GM18861 (cell line): ENCODE measurements at regions not wholly inside any gene's neighbourhood (a gene's known extent, or its start where the extent isn't known, plus 50 kb on each side); places are given as distances from the start of the nearest gene placed in this dataset.

Experiments used
- ATAC-seq: cut with Tn5 transposase; IDR thresholded peaks from one replicate; pipeline ENCODE4 v1.9.1; 2021; ENCODE audit not compliant: unreplicated experiment

DNA sequence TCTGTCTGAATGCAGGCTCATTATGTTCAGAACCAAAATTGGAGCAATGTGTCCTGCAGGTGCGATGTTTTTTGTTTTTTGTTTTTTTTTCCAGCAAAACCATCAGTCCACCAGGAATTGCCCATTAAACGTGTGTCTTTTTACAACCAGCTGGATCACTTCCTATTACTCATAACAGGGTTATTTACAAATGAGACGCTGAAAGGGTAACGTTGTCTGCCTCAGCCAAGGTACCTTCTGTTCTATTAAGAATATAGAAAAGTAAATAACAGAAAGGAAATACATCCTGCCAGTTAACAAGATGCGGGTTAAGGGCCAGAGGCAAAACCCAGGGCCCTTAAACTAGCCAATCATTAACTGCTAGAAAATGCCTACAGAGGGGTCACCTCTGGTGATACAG, 590.4 kb downstream of the TBC1D4 start:
- ATAC-seq: no peak

DNA sequence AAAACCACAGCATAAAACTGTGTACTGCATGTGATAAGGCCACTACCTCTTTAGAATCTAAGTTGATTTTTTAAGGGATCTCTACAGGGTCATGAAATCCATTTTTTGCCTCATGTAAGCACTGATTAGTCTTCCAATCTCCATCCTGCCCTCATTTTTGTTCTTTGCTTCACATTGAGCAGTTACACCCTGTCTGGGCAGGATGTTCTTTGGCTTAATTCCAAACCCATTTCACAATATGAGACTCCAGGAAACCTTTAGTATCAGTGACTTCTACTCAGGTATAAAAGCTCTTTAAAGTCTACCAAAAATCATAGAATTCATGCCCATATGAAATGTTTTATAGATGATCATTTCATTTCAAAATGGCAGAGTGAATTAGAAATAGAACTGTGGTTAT, 592.6 kb downstream of the TBC1D4 start:
- ATAC-seq: no peak

- no peak for ATAC-seq
These were observed 595.5 kb downstream of the TBC1D4 start for GRCh38 chr13:74886502-74886901.

GRCh38 chr13:74883834-74884233, 598.1 kb downstream of the TBC1D4 start:
- ATAC-seq: no peak

DNA sequence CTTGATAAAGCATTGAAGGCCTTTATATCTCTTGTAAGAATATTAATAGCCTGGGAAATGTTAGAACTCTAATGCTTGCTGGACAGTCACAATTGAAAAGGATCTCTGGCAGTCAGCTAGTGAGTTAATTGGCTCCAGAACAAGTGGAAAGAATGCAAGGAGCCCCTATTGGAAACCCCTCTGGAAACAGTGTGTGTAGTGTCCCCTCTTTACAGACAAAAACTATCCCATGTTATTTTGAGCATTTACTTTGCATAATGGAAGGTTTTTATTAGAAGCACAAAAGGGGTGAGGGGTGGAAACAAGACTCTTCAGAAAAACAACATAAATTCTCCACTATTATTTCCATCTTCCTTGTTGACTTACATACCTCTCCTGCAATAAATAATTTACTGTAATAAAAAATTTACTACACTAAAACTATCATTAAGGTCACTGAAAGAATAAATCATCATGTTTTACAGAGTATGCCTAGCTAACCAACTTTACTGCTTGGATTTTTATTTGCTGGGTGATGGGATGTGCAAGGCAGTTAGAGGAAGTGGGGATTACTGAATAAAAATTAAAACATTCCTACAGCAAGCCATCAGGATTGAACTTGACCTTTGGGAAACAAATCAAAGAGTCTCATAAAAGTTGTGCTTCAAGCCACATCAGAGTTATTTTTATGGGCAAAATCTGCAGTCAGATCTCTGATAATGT, 610.4 kb downstream of the TBC1D4 start:
- no peak for ATAC-seq

DNA sequence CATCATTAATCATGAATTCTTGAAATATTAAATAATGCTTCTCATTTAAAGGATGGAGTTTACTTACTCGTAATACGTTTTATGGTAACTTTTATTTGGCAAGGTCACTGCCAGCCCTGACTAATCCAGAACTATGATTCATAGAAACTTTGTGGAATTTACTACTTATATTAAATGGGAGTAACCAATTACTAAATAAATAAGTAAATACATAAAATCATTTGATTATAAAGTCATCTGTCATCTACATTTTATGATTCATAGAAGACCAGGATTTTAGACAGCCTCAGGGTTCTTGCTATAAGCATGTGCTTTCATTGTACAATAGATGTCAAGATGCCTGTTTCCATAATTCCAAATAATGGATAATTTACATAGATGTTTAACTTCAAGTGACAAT, 611.1 kb downstream of the TBC1D4 start:
- no peak for ATAC-seq

- no peak for ATAC-seq
These were observed 612.1 kb downstream of the TBC1D4 start for GRCh38 chr13:74869846-74870245.

DNA sequence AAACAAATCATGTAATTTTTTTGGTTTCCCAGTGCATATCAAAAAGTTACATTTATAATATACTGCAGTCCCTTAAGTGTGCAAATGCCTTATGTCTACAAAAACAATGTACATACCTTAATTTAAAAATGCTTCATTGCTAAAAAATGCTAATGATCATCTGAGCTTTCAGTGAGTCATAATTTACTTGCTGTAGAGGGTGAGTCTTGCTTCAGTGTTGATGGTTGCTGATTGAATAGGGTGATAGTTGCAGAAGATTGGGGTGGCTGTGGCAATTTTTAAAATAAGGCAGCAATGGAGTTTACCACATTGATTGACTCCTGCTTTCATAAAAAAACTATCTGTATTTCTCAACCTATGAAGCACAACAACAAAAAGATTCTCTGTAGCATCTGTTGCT, 613.9 kb downstream of the TBC1D4 start:
- ATAC-seq: no peak

GRCh38 chr13:74867460-74867859, 614.5 kb downstream of the TBC1D4 start:
- peak; percentile 43 for ATAC-seq

- ATAC-seq: no peak
These were observed 615.9 kb downstream of the TBC1D4 start for GRCh38 chr13:74866101-74866500.

DNA sequence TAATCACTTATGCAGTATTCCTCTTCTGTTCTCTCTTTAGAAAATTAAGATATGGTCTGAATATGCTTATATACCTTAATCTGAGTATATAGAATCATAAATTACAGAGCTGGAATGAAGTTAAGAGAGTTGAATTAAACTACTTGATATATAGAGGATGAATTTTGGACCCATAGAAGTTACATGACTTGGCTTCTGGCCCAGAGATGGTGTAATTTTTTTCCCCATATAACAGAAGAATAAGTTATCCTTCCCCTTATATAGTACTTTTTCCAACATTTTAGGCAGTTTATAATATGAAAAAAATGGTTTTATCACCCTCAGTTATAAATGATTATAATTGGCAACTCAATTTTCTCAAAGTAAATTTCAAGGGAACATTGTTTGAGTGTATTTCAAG, 616.3 kb downstream of the TBC1D4 start:
- no peak for ATAC-seq

- ATAC-seq: no peak
These were observed 621.2 kb downstream of the TBC1D4 start for GRCh38 chr13:74860789-74861188.

DNA sequence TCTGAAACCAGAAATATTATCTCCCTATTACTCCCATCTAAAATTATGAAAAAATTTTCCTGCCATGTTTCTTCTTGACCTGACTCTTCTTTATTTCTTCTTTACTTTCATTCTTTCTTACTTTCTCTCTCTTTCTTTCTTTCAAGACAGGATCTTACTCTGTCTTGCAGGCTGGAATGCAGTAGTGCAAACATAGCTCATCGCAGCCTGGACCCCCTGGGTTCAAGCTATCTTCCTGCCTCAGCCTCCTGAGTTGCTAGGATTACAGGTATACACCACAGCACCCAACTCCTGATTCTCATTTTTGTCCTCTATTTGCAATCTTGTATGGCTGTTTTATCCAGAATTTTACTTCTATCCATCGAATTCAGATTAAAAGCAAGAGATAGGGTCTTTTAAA, 631.1 kb downstream of the TBC1D4 start:
- no peak for ATAC-seq

- no peak for ATAC-seq
These were observed 634.0 kb downstream of the TBC1D4 start for GRCh38 chr13:74847966-74848365.

- ATAC-seq: no peak
These were observed 636.2 kb downstream of the TBC1D4 start for GRCh38 chr13:74845806-74846205.

DNA sequence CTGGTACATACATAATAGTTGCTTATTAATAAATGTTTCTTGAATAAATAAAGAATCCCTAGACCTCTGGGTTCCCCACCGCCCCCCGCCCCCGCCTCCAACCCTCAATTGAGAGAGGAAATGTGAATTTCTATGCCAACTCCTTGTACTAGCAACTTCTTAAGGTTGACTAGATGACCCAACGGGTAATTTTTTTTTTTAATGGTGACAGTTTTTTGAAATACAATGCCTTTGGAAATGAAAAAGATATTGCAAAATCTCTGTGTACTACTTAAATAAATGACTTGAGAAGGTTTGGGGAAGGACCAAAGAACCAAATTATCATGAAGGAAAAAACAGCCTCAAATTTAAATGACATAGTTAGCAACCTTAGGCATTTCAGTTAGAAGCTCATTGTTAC, 640.3 kb downstream of the TBC1D4 start:
- no peak for ATAC-seq

DNA sequence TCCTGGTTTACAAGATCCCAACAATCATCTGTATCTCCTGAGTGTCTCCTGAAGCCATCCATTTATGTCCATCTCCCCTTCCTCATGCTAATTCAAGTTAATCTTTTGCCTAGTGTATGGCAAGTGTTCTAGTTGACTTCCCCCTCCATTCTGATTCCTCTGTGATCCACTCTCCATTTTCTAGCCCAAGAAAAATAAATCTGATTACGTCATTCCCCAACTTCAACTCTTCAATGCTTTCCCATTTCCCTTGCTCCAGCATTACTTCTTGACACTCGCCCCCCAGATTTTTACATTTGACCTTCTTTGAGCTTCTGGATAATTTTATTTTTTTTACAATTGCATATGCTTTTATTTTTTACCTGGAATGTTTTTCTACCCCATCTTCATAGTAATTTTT, 640.8 kb downstream of the TBC1D4 start:
- ATAC-seq: no peak

GRCh38 chr13:74839656-74840055, 642.3 kb downstream of the TBC1D4 start:
- no peak for ATAC-seq

- no peak for ATAC-seq
These were observed 643.9 kb downstream of the TBC1D4 start for GRCh38 chr13:74838096-74838495.

- ATAC-seq: no peak
These were observed 645.3 kb downstream of the TBC1D4 start for GRCh38 chr13:74836628-74837027.

DNA sequence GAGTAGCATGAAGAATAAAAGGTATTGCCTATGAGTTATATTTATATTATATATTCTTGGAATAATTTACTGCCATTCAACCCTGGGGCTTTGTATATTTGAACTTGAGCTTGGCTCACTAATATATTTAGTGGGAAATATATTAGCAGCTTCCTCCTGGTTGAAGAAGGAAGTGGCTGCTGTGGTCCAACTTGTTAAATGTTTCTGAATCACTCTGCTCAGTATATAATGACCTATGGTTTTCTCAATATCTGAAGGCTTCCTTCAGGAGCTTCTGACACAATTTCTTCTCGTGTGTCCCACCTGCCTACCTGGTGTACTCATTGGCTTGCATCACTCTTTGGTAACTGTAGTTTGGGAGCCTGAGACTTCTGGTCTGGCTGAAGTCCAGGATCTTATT, 646.4 kb downstream of the TBC1D4 start:
- no peak for ATAC-seq

GRCh38 chr13:74825938-74826246, 656.1 kb downstream of the TBC1D4 start:
- no peak for ATAC-seq

GRCh38 chr13:74825152-74825937, 656.6 kb downstream of the TBC1D4 start:
- no peak for ATAC-seq
